ENCODE measurements at regions not wholly inside any gene's neighbourhood (a gene's known extent, or its start where the extent isn't known, plus 50 kb on each side); places are given as distances from the start of the nearest gene placed in this dataset.

DNA sequence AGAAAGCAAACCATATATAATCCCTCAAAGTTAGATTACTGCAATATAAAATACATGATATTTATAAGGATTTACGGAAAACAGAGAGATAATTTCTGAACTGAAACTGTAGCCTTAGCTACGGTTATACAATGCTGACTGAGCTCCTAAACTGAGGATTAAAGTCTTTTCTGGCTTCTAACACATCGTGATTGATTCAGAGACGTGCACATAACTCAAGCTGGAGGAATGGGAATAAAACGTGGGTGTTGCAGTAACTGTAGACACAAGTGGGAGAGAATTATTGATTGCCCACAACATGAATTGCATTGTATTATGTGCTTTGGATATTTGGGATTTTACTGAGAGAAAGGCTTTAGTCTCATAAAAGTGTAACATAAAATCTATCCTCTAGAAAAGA lies 418.0 kb upstream of the OPRM1 start:
- no peak overlapping the region for H3K4me3 ChIP-seq (ENCODE audit: low read depth, low read length)
- TF ChIP-seq, protein P1, sequence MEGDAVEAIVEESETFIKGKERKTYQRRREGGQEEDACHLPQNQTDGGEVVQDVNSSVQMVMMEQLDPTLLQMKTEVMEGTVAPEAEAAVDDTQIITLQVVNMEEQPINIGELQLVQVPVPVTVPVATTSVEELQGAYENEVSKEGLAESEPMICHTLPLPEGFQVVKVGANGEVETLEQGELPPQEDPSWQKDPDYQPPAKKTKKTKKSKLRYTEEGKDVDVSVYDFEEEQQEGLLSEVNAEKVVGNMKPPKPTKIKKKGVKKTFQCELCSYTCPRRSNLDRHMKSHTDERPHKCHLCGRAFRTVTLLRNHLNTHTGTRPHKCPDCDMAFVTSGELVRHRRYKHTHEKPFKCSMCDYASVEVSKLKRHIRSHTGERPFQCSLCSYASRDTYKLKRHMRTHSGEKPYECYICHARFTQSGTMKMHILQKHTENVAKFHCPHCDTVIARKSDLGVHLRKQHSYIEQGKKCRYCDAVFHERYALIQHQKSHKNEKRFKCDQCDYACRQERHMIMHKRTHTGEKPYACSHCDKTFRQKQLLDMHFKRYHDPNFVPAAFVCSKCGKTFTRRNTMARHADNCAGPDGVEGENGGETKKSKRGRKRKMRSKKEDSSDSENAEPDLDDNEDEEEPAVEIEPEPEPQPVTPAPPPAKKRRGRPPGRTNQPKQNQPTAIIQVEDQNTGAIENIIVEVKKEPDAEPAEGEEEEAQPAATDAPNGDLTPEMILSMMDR (IDR thresholded peaks at IDR 0.05; ENCODE audit: control insufficient read depth, extremely low read depth, insufficient read depth): no peak
- DNase-seq (ENCODE audit: low read depth): no peak

DNA sequence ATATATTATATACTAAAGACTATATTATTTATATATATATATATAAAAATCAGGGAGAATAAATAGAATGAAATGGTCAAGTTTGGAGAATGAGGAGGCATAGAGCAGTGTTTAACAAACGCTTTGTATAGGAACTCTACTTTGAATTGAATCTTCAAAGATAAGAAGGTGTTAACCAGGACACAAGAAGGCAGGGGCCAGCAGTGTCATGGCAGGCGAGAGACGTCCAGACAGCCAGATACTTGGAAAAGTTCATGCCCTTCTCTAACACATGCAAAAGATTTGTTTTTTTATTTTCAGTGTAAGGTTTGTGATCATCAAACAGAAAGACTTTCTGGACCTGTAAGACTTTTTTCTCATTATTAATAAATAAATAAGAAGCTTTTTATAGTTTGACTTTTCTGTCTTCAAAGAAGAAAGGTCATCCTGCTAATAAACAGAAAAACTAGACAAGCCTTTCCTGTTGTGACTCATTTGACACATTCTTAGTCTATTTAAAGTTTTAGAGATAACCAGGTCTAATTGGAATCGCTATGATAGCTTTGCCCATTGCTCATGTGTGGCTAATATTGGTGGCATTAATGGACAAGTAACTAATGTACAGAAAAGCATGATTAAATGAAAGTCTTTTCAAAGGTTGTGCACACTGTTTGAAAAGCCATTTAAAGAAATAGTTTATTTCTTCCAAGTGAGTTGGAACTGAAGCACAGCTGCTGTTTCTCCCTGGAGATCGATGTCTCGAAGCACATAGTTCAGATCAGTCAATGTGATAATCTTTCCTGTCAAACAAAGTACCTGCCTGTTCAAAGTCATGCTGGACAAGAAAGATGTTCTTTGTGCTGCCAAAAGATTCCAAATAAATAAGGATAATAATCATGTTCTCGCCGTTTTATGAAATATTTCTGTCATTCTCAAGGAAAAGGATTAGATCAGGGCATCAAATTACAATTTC lies 420.4 kb upstream of the OPRM1 start:
- TF ChIP-seq, protein P1 (IDR thresholded peaks at IDR 0.05; ENCODE audit: control insufficient read depth, extremely low read depth, insufficient read depth): no peak
- DNase-seq (ENCODE audit: low read depth): no peak
- no peak overlapping the region for H3K4me3 ChIP-seq (ENCODE audit: low read depth, low read length)

DNA sequence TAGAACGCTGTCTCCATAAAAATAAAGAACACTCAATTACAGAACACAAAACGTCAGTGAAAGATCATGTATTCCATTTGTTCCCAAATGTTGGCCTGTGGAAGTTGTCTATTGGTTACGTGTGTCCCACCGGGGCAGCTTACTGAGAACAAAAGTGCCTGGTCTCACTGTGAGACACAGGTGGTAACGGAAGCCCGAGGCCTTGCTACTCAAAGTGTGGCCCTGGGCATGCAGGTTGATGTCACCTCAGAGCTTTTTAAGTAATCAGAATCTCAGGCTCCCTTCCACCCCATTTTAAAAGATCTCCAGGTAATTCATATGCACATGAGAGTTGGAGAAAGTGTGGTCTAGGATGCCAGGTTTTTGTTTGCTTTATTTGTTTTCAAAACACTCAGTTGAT lies 422.5 kb upstream of the OPRM1 start:
- DNase-seq (ENCODE audit: low read depth): no peak
- TF ChIP-seq, protein P1 (IDR thresholded peaks at IDR 0.05; ENCODE audit: control insufficient read depth, extremely low read depth, insufficient read depth): no peak
- H3K4me3 ChIP-seq (ENCODE audit: low read depth, low read length): no peak overlapping the region

DNA sequence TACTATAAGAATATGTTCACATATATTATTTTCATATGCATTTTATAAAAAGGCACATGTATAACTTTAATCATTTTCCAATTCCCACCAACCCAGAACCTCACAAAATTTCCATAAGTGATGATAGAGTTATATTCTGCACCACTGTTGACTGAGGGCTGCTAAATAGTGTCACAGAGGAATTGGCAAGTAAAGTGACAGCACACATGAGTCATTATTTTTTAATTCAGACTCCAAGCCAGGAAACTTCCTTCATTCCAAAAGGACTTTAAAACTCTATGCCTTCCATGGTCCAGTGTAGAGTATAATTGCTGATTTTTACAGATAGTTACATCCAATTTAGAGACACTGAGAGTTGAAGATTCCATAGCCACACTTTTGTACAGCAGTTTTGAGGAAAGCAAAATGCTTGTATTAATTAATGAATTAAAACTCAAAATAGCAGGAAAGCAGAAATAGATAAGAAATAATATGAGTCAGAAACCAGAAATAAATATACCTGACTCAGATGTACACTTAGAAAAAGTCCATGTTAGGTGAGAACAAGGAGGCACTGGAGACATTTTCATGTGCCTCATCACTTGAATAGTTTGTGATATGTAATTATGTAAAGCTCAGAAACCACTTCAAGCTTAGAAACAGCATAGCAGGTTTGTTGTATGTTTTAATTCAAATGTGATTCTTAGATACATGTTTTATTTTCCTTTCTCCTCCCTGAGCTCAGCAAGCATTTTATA lies 425.2 kb upstream of the OPRM1 start:
- no peak for DNase-seq (ENCODE audit: low read depth)
- no peak overlapping the region for H3K4me3 ChIP-seq (ENCODE audit: low read depth, low read length)
- TF ChIP-seq, protein P1 (IDR thresholded peaks at IDR 0.05; ENCODE audit: control insufficient read depth, extremely low read depth, insufficient read depth): no peak

DNA sequence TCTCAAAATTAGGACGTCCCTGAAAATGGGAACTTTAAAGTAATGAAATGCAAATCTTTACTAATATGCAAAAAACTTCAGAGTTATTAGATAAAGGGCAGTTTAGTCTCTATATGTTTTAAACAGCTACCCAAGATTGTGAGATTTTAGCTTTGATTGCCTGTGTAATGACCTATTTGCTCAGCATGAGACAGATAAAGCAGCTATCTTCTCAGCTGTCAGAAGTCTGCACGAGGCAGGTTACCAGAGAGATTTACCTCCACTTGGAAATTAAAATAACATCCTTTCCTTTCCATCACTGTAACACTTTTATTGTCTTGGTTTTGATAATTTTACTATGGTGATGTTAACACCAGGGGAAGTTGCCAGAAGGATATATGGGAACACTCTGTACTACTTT lies 436.6 kb upstream of the OPRM1 start:
- DNase-seq (ENCODE audit: low read depth): peak; percentile 28
- no peak overlapping the region for H3K4me3 ChIP-seq (ENCODE audit: low read depth, low read length)
- TF ChIP-seq, protein P1 (IDR thresholded peaks at IDR 0.05; ENCODE audit: control insufficient read depth, extremely low read depth, insufficient read depth): no peak

DNA sequence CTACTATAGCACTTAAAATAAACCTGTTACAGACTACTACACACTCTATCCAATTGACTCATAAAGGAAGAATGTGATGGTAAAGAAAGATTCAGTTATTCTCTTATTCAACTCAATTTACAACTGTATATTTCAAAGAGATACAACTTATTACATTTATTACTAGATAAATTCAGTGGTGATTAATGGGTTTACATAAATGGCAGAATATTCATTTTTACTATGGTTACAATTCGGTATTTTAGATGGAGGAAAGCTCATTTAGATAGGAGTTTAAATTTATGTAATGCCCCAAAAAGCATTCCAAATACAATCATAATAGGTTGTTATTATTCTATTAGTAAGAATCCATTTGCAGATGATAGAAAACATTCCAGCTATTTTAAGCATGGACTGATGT lies 439.1 kb upstream of the OPRM1 start:
- TF ChIP-seq, protein P1 (IDR thresholded peaks at IDR 0.05; ENCODE audit: control insufficient read depth, extremely low read depth, insufficient read depth): no peak
- H3K4me3 ChIP-seq (ENCODE audit: low read depth, low read length): no peak overlapping the region
- no peak for DNase-seq (ENCODE audit: low read depth)
